ENCODE measurements at regions not wholly inside any gene's neighbourhood (a gene's known extent, or its start where the extent isn't known, plus 50 kb on each side); places are given as distances from the start of the nearest gene placed in this dataset.

GRCh38 chr12:90366286-90366685, 588.7 kb downstream of the CCER1 start:
- no peak for DNase-seq

GRCh38 chr12:90360300-90360699, 594.7 kb downstream of the CCER1 start:
- DNase-seq = no peak

- DNase-seq = no peak
These were observed 599.1 kb downstream of the CCER1 start for GRCh38 chr12:90355711-90356355.

- no peak for DNase-seq
These were observed 611.0 kb downstream of the CCER1 start for GRCh38 chr12:90343966-90344365.

GRCh38 chr12:90342081-90342480, 612.9 kb downstream of the CCER1 start:
- DNase-seq = no peak

- DNase-seq = no peak
These were observed 615.1 kb downstream of the CCER1 start for GRCh38 chr12:90339837-90340236.

GRCh38 chr12:90338365-90338764, 616.6 kb downstream of the CCER1 start:
- DNase-seq = no peak

GRCh38 chr12:90337018-90337417, 618.0 kb downstream of the CCER1 start:
- DNase-seq = no peak

GRCh38 chr12:90335566-90335965, 619.4 kb downstream of the CCER1 start:
- DNase-seq = no peak

- no peak for DNase-seq
These were observed 621.0 kb downstream of the CCER1 start for GRCh38 chr12:90333939-90334338.

- no peak for DNase-seq
These were observed 621.6 kb downstream of the CCER1 start for GRCh38 chr12:90333424-90333823.

GRCh38 chr12:90331821-90332220, 623.2 kb downstream of the CCER1 start:
- no peak for DNase-seq

GRCh38 chr12:90331262-90331661, 622.6 kb upstream of the ATP2B1 start:
- no peak for DNase-seq

GRCh38 chr12:90327793-90328743, 619.4 kb upstream of the ATP2B1 start:
- no peak for DNase-seq

GRCh38 chr12:90323217-90323616, 614.6 kb upstream of the ATP2B1 start:
- DNase-seq = no peak

GRCh38 chr12:90322006-90322405, 613.4 kb upstream of the ATP2B1 start:
- no peak for DNase-seq

GRCh38 chr12:90321369-90321768, 612.7 kb upstream of the ATP2B1 start:
- DNase-seq = no peak

- DNase-seq = no peak
These were observed 602.9 kb upstream of the ATP2B1 start for GRCh38 chr12:90311561-90311960.

- DNase-seq = no peak
These were observed 596.7 kb upstream of the ATP2B1 start for GRCh38 chr12:90305379-90305778.

GRCh38 chr12:90304231-90304630, 595.6 kb upstream of the ATP2B1 start:
- no peak for DNase-seq

- DNase-seq = no peak
These were observed 595.1 kb upstream of the ATP2B1 start for GRCh38 chr12:90303771-90304170.

- DNase-seq = no peak
These were observed 593.0 kb upstream of the ATP2B1 start for GRCh38 chr12:90301561-90302133.

- no peak for DNase-seq
These were observed 592.5 kb upstream of the ATP2B1 start for GRCh38 chr12:90301095-90301494.

GRCh38 chr12:90299666-90300065, 591.0 kb upstream of the ATP2B1 start:
- DNase-seq = no peak

Measured in SIG-M5 (cell line).